ENCODE measurements at regions not wholly inside any gene's neighbourhood (a gene's known extent, or its start where the extent isn't known, plus 50 kb on each side); places are given as distances from the start of the nearest gene placed in this dataset.

DNA sequence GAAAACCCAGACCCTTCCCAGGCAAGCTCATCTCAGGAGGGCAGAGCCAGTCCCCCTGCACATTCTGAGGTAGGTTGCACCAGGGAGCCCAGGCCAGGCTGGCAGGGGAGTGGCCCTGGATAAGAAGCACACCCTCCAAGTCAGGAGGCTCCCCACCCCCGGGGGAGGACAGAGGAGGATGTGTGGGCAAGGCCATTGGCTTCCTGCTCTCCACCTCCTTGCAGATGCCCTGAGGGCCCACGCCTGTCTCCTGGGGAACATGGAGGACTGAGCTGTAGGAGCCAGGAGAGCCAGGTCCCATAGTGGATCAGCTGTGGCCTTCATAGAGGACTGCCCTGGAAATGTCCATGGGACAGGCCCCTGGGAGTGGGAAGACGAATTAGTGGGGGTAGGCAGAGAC lies 126.7 kb downstream of the IRF8 start:
- DNase-seq (no peak), ATAC-seq (no peak)
- no peak for TF ChIP-seq CTCF (IDR thresholded peaks at IDR 0.05)
- Histone ChIP-seq H3K4me3 (no peak overlapping the region), H3K27me3 (ENCODE audit: low read depth) (peaks cover 12% of the 10 kb centered on the region), H3K36me3 (no peaks in the 10 kb centered on the region), H3K27ac (no peak overlapping the region), H3K9me3 (peaks cover 9% of the 10 kb centered on the region), H3K4me1 (peaks cover 8% of the 10 kb centered on the region)
- intact Hi-C loops (cut with DNase I): no loop called here

DNA sequence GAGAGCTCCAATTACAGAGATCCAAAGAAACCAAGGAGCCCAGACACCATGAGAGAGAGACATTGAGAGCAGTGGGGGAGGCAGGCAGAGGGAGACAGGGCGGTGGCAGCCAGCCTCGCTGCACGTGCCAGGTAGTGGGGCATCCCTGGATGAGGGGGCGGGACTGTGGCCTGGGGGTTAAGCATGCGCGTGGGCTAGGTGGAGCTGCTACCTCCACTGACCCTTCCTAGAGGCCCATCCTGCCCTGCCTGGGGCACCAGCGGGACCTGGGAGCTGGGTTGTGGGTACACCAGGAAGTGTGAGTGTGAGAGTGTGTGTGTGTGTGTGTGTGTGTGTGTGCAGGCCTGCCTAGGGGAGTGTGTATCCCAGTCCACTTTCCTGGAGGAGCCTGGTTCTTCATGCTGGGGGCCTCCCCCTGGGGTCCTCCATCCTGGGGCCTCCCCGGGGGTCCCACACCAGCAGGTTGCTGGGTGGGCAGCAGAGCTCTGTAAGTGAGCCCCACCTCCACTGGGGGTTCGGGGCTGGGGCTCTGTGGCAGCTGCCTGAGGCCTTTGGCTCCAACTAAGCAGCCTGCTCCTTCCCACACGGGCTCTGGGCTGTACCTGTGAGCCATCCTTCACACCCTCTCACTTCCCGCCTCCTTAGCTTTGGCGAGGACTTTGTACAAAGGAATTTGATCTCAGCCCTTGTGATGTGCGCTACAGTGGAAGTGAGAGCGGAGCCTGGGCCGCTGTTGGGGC lies 127.4 kb downstream of the IRF8 start:
- no peaks in the 10 kb centered on the region for H3K36me3 ChIP-seq
- no peak overlapping the region for H3K27ac ChIP-seq
- H3K4me3 ChIP-seq: no peak overlapping the region
- peaks cover 8% of the 10 kb centered on the region for H3K4me1 ChIP-seq
- ATAC-seq (peak; percentile 16 to 30), DNase-seq (no peak)
- peaks cover 9% of the 10 kb centered on the region for H3K27me3 ChIP-seq (ENCODE audit: low read depth)
- intact Hi-C loops (cut with DNase I): no loop called here
- TF ChIP-seq CTCF (IDR thresholded peaks at IDR 0.05): no peak
- peaks cover 9% of the 10 kb centered on the region for H3K9me3 ChIP-seq

GRCh38 chr16:86026916-86027315 lies 128.0 kb downstream of the IRF8 start:
- Histone ChIP-seq H3K36me3 (no peaks in the 10 kb centered on the region), H3K4me1 (peaks cover 8% of the 10 kb centered on the region), H3K4me3 (no peak overlapping the region), H3K27me3 (ENCODE audit: low read depth) (peaks cover 9% of the 10 kb centered on the region), H3K27ac (no peak overlapping the region), H3K9me3 (peaks cover 9% of the 10 kb centered on the region)
- intact Hi-C loops (cut with DNase I): no loop called here
- no peak for TF ChIP-seq CTCF (IDR thresholded peaks at IDR 0.05)
- DNase-seq: no peak
- no peak for ATAC-seq

DNA sequence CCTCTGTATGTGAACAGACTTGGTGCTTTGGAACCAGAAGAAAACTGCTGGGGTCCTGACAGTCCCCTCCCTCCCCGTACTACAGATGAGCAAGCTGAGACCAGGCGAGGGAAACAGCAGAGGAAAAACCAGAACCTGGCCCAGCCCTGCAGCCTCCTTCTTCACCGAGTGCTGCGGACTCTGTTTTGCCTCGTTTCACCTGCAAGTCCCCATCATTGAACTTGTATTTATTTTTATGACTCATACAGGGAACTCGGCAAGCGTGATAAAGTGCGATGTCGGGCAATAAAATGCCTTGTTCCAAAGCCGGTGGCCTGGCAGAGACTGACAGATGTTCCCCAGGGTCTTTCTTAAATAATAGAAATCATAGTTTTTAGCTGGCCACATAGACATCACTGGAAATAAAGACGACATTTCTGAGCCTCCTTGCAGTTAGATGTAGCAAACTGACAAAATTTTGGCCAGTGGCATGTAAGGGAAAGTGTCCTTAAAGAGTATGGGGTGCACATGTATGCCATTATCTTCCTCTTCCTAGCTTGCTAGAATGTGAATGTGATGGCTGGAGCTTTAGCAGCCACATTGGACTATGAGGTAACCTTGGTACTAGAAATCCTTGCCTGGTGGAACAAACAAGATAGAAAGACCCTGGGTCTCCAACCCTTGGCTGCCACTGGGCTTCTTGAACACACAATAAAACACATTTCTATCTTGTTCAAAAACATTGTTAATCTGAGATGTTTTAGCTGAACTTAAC lies 128.6 kb downstream of the IRF8 start:
- Histone ChIP-seq H3K9me3 (peaks cover 9% of the 10 kb centered on the region), H3K36me3 (no peaks in the 10 kb centered on the region), H3K27me3 (ENCODE audit: low read depth) (peaks cover 9% of the 10 kb centered on the region), H3K27ac (no peak overlapping the region), H3K4me3 (no peak overlapping the region), H3K4me1 (peaks cover 8% of the 10 kb centered on the region)
- no peak for DNase-seq
- ATAC-seq: no peak
- intact Hi-C loops (cut with DNase I): no loop called here
- no peak for TF ChIP-seq CTCF (IDR thresholded peaks at IDR 0.05)

- intact Hi-C loops (cut with DNase I): no loop called here
- H3K36me3 ChIP-seq: no peaks in the 10 kb centered on the region
- peaks cover 14% of the 10 kb centered on the region for H3K27me3 ChIP-seq (ENCODE audit: low read depth)
- ATAC-seq (peak in 1 of 2 donors; percentile 50), DNase-seq (no peak)
- no peak for TF ChIP-seq CTCF (IDR thresholded peaks at IDR 0.05)
- H3K9me3 ChIP-seq: peaks cover 2% of the 10 kb centered on the region
- no peak overlapping the region for H3K27ac ChIP-seq
- H3K4me1 ChIP-seq: peaks cover 13% of the 10 kb centered on the region
- no peak overlapping the region for H3K4me3 ChIP-seq
Observed at GRCh38 chr16:86029131-86029741, 130.3 kb downstream of the IRF8 start.
